ENCODE measurements at regions not wholly inside any gene's neighbourhood (a gene's known extent, or its start where the extent isn't known, plus 50 kb on each side); places are given as distances from the start of the nearest gene placed in this dataset.

- intact Hi-C loops (cut with micrococcal nuclease; ENCODE audit: unreplicated experiment): no loop called here
- TF ChIP-seq, protein P1, sequence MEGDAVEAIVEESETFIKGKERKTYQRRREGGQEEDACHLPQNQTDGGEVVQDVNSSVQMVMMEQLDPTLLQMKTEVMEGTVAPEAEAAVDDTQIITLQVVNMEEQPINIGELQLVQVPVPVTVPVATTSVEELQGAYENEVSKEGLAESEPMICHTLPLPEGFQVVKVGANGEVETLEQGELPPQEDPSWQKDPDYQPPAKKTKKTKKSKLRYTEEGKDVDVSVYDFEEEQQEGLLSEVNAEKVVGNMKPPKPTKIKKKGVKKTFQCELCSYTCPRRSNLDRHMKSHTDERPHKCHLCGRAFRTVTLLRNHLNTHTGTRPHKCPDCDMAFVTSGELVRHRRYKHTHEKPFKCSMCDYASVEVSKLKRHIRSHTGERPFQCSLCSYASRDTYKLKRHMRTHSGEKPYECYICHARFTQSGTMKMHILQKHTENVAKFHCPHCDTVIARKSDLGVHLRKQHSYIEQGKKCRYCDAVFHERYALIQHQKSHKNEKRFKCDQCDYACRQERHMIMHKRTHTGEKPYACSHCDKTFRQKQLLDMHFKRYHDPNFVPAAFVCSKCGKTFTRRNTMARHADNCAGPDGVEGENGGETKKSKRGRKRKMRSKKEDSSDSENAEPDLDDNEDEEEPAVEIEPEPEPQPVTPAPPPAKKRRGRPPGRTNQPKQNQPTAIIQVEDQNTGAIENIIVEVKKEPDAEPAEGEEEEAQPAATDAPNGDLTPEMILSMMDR (IDR thresholded peaks at IDR 0.05 in 2 of 3, conservative IDR thresholded peaks at IDR 0.05 in 1 of 3; ENCODE audit: control insufficient read depth in 2 of 3, extremely low read depth in 1 of 3, insufficient read depth in 1 of 3, low read depth in 3 of 3, low read length in 3 of 3): no peak
- no peak for TF ChIP-seq CBX3 (IDR thresholded peaks at IDR 0.05; ENCODE audit: borderline replicate concordance, low read depth)
- Histone ChIP-seq H3K36me3 (ENCODE audit: control insufficient read depth in 2 of 2, insufficient read depth in 2 of 2, low read length in 1 of 2) (no peaks in the 10 kb centered on the region), H3K27ac (ENCODE audit: control insufficient read depth, insufficient read depth) (no peak overlapping the region), H3K27me3 (replicated peaks in 1 of 2; ENCODE audit: control insufficient read depth in 2 of 2, insufficient read depth in 2 of 2, low read length in 1 of 2) (no peaks in the 10 kb centered on the region; a peak in 1 of 4 replicates), H2AFZ (ENCODE audit: control insufficient read depth, low read depth, low read length) (no peak overlapping the region), H3K9me3 (replicated peaks; ENCODE audit: control insufficient read depth, insufficient read depth, low read length) (no peaks in the 10 kb centered on the region; the same call in 2 of the 3 replicates), H3K9ac (ENCODE audit: control insufficient read depth, insufficient read depth, low read length) (no peak overlapping the region), H3K4me1 (ENCODE audit: control insufficient read depth, insufficient read depth, low read length) (no peaks in the 10 kb centered on the region), H3K4me3 (no peak overlapping the region), H4K20me1 (ENCODE audit: control insufficient read depth, insufficient read depth) (no peaks in the 10 kb centered on the region), H3K4me2 (ENCODE audit: control insufficient read depth, insufficient read depth) (no peak overlapping the region), H3K79me2 (ENCODE audit: control insufficient read depth, insufficient read depth, low read length) (no peaks in the 10 kb centered on the region)
- DNase-seq (ENCODE audit: low read depth, low spot score): no peak
- ChIA-PET SMC1A (ENCODE audit: uncharacterized antibody, unreplicated experiment) (no interaction called here), RAD21 (ENCODE audit: unreplicated experiment) (no interaction called here), POLR2A (no interaction called here), CTCF (no interaction called here)
- in situ Hi-C loops (cut with MboI): no loop called here
- no peak for ATAC-seq
- no peak for FAIRE-seq
- WGBS (ENCODE audit: insufficient coverage, insufficient replicate concordance, low lambda C conversion rate, missing lambda C conversion rate): 5% methylated on average over 8 of the region's 8 CpGs
- BruUV-seq (replicated peaks): no TSS peak
Observed at GRCh38 chr1:30404341-30404740, 319.0 kb downstream of the MATN1 start.

DNA sequence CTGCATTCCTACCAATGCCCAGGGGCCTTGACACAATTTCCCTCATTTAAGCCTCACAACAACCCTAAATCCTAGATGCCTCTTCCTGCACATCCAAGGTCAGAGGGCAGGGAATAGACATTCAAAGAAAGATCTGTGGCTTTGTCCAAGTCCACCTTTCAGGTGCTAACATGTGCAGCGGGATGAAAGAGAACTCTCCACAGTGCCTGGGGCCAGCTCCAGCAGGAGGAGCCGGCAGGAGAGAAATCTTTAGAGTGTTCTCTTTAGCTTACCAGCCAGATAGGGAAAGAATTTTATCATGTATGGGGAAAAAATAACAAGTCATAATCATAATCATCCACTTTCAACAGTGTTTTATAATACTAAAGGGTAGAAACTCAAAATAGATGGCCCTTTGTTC, 319.7 kb downstream of the MATN1 start:
- Histone ChIP-seq H4K20me1 (ENCODE audit: control insufficient read depth, insufficient read depth) (no peaks in the 10 kb centered on the region), H3K4me1 (ENCODE audit: control insufficient read depth, insufficient read depth, low read length) (no peaks in the 10 kb centered on the region), H2AFZ (ENCODE audit: control insufficient read depth, low read depth, low read length) (no peak overlapping the region), H3K9me3 (replicated peaks; ENCODE audit: control insufficient read depth, insufficient read depth, low read length) (no peaks in the 10 kb centered on the region; the same call in 2 of the 3 replicates), H3K27ac (ENCODE audit: control insufficient read depth, insufficient read depth) (no peak overlapping the region), H3K4me2 (ENCODE audit: control insufficient read depth, insufficient read depth) (no peak overlapping the region), H3K79me2 (ENCODE audit: control insufficient read depth, insufficient read depth, low read length) (no peaks in the 10 kb centered on the region), H3K9ac (ENCODE audit: control insufficient read depth, insufficient read depth, low read length) (no peak overlapping the region), H3K4me3 (no peak overlapping the region), H3K36me3 (ENCODE audit: control insufficient read depth in 2 of 2, insufficient read depth in 2 of 2, low read length in 1 of 2) (no peaks in the 10 kb centered on the region), H3K27me3 (replicated peaks in 1 of 2; ENCODE audit: control insufficient read depth in 2 of 2, insufficient read depth in 2 of 2, low read length in 1 of 2) (no peaks in the 10 kb centered on the region; a peak in 1 of 4 replicates)
- ATAC-seq (no peak), FAIRE-seq (no peak), DNase-seq (ENCODE audit: low read depth, low spot score) (no peak)
- intact Hi-C loops (cut with micrococcal nuclease; ENCODE audit: unreplicated experiment): no loop called here
- in situ Hi-C loops (cut with MboI): no loop called here
- ChIA-PET CTCF (no interaction called here), SMC1A (ENCODE audit: uncharacterized antibody, unreplicated experiment) (no interaction called here), RAD21 (ENCODE audit: unreplicated experiment) (no interaction called here), POLR2A (no interaction called here)
- BruUV-seq (replicated peaks): no TSS peak
- WGBS (ENCODE audit: insufficient coverage, insufficient replicate concordance, low lambda C conversion rate, missing lambda C conversion rate): 30% methylated on average over 2 of the region's 2 CpGs
- TF ChIP-seq HDAC2 (IDR thresholded peaks at IDR 0.05) (no peak), NFYA (IDR thresholded peaks at IDR 0.05; ENCODE audit: borderline replicate concordance, low read depth, low read length) (no peak), HSF1 (IDR thresholded peaks at IDR 0.05; ENCODE audit: low read depth, low read length) (no peak), BCL3 (IDR thresholded peaks at IDR 0.05; ENCODE audit: borderline replicate concordance, insufficient read depth, low read depth, low read length, poor library complexity, severe bottlenecking) (no peak), BACH1 (IDR thresholded peaks at IDR 0.05; ENCODE audit: borderline replicate concordance) (no peak), CHD1 (IDR thresholded peaks at IDR 0.05; ENCODE audit: low read depth, low read length) (no peak), E2F4 (IDR thresholded peaks at IDR 0.05; ENCODE audit: low read depth, low read length) (no peak)
- TF ChIP-seq, protein P2, sequence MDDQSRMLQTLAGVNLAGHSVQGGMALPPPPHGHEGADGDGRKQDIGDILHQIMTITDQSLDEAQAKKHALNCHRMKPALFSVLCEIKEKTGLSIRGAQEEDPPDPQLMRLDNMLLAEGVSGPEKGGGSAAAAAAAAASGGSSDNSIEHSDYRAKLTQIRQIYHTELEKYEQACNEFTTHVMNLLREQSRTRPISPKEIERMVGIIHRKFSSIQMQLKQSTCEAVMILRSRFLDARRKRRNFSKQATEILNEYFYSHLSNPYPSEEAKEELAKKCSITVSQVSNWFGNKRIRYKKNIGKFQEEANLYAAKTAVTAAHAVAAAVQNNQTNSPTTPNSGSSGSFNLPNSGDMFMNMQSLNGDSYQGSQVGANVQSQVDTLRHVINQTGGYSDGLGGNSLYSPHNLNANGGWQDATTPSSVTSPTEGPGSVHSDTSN (IDR thresholded peaks at IDR 0.05; ENCODE audit: insufficient replicate concordance, low read depth, low read length): no peak
